MM.1S (cell line): ENCODE measurements at regions not wholly inside any gene's neighbourhood (a gene's known extent, or its start where the extent isn't known, plus 50 kb on each side); places are given as distances from the start of the nearest gene placed in this dataset.

Source experiments
- CTCF ChIP-seq: fragments of 300-600 bp; sonication (generic); IDR thresholded peaks from 2 replicates; pipeline ENCODE4 v1.5.1; 2016; ENCODE audit warnings: antibody characterized with exemption, low read length, mixed read lengths
- EZH2phosphoT487 ChIP-seq: fragments of 300-600 bp; sonication (generic); IDR thresholded peaks from 2 replicates; pipeline ENCODE4 v1.6.1; 2018; ENCODE audit warnings: antibody characterized with exemption, low read length

- TF ChIP-seq CTCF (no peak), EZH2phosphoT487 (no peak)
Measured at GRCh38 chr2:161044095-161044865, 115.9 kb upstream of the TANK start.
